ENCODE measurements at regions not wholly inside any gene's neighbourhood (a gene's known extent, or its start where the extent isn't known, plus 50 kb on each side); places are given as distances from the start of the nearest gene placed in this dataset.
A peak's percentile ranks its signal among the peaks of the same experiment; 100 is the strongest.

DNA sequence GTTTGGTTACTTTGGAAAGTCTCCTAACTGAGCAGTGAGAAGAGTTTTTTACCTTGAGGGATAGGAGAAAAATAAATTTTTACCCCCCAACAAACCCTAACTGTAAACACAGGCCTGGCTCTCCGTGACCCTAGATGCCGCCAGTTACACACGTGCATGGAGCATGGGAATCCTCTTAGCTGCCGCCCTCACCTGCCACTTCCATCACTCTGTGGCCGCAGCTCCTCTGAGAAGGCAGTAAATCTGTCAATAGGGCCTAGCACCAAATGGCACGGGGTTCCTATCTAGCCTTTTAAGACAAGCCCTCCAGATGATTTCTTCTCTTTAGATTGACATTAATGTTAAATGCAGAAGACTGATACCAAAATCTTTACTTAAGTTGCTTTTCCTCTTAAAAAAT, 330.3 kb upstream of the FAM241A start:
- POLR2A ChIA-PET = no interaction called here
- H3K4me1 Mint-ChIP-seq = no peaks in the 10 kb centered on the region
- no peak overlapping the region for H3K4me3 Mint-ChIP-seq
- CTCF ChIA-PET = interaction anchor here (0.8 kb wide), 1 partner anchor 1151 kb away, joined by 3 read pairs; no protein-coding TSS in a partner anchor
- H3K9me3 Mint-ChIP-seq (ENCODE audit: low read depth) = peaks cover under 1% of the 10 kb centered on the region
- H3K36me3 Mint-ChIP-seq (ENCODE audit: low read depth) = no peaks in the 10 kb centered on the region
- H3K27me3 Mint-ChIP-seq = no peaks in the 10 kb centered on the region
- DNase-seq (no peak), ATAC-seq (no peak)
- no peak overlapping the region for H3K27ac Mint-ChIP-seq
- intact Hi-C loops (cut with DNase I, micrococcal nuclease) = no loop called here

DNA sequence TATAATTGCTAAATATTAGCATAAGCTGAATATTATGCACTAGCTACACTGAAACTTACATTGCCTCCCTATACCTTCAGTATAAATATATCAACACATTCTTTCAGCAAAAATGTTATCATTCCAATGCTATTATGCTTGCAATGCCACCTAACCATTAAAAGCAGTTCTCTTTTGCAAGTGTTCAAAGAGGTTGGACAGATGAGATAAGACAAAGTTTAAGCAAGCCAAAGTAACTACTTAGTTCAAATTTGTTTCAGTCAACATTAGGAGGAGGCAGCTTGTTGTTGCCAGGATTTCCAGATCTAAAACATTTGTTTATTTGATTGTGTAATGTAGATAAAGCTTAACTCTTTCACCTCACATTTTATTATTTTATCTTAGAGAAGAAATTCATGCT, 323.9 kb upstream of the FAM241A start:
- H3K27ac Mint-ChIP-seq = no peak overlapping the region
- peaks cover 4% of the 10 kb centered on the region for H3K9me3 Mint-ChIP-seq (ENCODE audit: low read depth)
- ChIA-PET POLR2A (no interaction called here), CTCF (no interaction called here)
- no peaks in the 10 kb centered on the region for H3K36me3 Mint-ChIP-seq (ENCODE audit: low read depth)
- DNase-seq (no peak), ATAC-seq (no peak)
- H3K4me1 Mint-ChIP-seq = no peaks in the 10 kb centered on the region
- no peak overlapping the region for H3K4me3 Mint-ChIP-seq
- H3K27me3 Mint-ChIP-seq = no peaks in the 10 kb centered on the region
- intact Hi-C loops (cut with DNase I, micrococcal nuclease) = no loop called here

DNA sequence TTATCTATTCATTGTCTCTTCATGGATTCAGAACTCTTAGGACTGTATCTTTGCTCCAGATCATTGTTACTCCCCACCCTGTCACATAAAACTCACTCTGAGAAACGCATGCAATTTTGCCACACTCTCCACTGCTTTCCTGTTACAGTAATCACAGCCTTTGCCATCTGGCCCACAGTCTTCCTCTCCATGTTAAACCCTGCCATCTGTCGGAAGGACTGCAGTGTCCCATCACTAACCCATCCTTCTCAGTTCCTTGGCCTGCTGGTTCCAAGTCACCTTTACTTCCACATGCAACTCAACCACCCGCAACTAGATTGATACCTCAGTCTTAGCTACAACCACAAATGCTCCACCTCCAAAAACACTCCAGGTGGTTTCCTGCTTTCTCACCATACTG, 308.7 kb upstream of the FAM241A start:
- Mint-ChIP-seq H3K9me3 (ENCODE audit: low read depth) (no peaks in the 10 kb centered on the region), H3K27me3 (no peaks in the 10 kb centered on the region), H3K4me3 (no peak overlapping the region), H3K36me3 (ENCODE audit: low read depth) (no peaks in the 10 kb centered on the region), H3K27ac (no peak overlapping the region), H3K4me1 (no peaks in the 10 kb centered on the region)
- ChIA-PET POLR2A (no interaction called here), CTCF (interaction anchor here (1.5 kb wide), 1 partner anchor 12 kb away, joined by 7 read pairs; no protein-coding TSS in a partner anchor)
- ATAC-seq (no peak), DNase-seq (no peak)
- intact Hi-C loops (cut with DNase I, micrococcal nuclease) = no loop called here

DNA sequence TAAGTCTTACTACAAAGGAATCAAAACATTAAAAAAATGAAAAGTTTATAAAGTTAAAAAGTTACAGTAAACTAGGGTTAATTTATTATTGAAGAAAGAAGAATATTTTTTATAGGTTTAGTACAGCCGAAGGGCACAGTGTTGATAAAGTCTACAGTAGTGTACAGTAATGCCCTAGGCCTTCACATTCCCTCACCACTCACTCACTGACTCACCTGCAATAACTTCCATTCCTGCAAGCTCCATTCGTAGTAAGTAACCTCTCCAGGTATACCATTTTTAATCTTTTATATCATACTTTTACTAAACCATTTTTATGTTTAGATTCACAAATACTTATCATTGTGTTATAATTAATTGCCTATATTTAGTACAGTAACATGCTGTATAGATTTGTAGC, 307.5 kb upstream of the FAM241A start:
- Mint-ChIP-seq H3K4me1 (no peaks in the 10 kb centered on the region), H3K27ac (no peak overlapping the region), H3K36me3 (ENCODE audit: low read depth) (no peaks in the 10 kb centered on the region), H3K4me3 (no peak overlapping the region), H3K27me3 (no peaks in the 10 kb centered on the region), H3K9me3 (ENCODE audit: low read depth) (no peaks in the 10 kb centered on the region)
- ATAC-seq = no peak
- POLR2A ChIA-PET = interaction anchor here (0.6 kb wide), 1 partner anchor 11 kb away, joined by 3 read pairs; no protein-coding TSS in a partner anchor
- DNase-seq = no peak
- intact Hi-C loops (cut with DNase I, micrococcal nuclease) = no loop called here
- CTCF ChIA-PET = interaction anchor here (1.5 kb wide), 1 partner anchor 13 kb away, joined by 7 read pairs; no protein-coding TSS in a partner anchor

DNA sequence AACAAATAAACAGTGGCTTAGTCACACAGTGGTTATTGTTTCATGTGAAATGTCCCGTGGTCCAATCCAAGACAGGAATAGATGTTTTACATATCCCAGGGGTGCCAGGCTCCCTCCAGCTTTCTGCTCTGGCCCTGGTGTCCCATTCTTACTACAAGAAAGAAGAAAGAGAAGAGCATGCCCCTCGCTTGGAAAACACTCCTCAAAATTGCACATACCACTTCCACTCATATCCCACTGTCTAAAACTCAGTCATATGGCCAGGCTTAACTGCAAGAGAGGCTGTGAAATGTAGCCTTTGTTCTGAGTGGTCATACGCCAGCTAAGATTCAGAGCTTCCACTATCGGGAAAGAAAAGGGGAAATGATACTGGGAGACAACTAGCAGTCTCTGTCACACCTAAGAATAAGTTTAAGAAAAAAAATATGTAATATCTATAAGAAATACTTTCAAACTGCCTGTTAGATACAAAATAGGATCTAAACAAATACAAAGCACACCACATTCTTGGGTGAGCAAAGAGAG, 306.8 kb upstream of the FAM241A start:
- Mint-ChIP-seq H3K27me3 (no peaks in the 10 kb centered on the region), H3K36me3 (ENCODE audit: low read depth) (no peaks in the 10 kb centered on the region), H3K27ac (no peak overlapping the region), H3K4me1 (no peaks in the 10 kb centered on the region), H3K4me3 (no peak overlapping the region), H3K9me3 (ENCODE audit: low read depth) (no peaks in the 10 kb centered on the region)
- intact Hi-C loops (cut with DNase I, micrococcal nuclease) = no loop called here
- CTCF ChIA-PET = no interaction called here
- ATAC-seq = no peak
- POLR2A ChIA-PET = no interaction called here
- no peak for DNase-seq

DNA sequence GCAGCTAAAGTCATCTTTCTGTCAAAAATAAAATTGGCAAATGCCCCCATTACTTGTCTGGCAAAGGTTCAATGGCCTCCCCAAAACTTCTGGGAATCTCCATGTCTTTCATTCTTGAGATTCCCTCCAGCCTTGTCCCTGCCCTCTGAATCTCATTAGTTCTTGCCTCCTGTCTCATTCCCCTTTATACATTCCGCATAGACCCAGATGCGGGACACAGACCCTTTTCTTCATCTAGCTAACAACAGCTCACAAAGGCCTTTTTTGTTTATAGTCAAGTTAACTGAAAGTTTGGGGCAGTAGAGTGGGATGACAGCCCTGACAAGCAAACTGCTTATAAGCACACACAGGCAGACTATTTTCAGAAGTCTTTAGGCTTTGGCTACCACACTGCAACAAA, 306.1 kb upstream of the FAM241A start:
- intact Hi-C loops (cut with DNase I, micrococcal nuclease) = no loop called here
- Mint-ChIP-seq H3K4me1 (no peaks in the 10 kb centered on the region), H3K4me3 (no peak overlapping the region), H3K27me3 (no peaks in the 10 kb centered on the region), H3K36me3 (ENCODE audit: low read depth) (no peaks in the 10 kb centered on the region), H3K27ac (no peak overlapping the region), H3K9me3 (ENCODE audit: low read depth) (no peaks in the 10 kb centered on the region)
- no peak for ATAC-seq
- DNase-seq = no peak
- ChIA-PET POLR2A (no interaction called here), CTCF (no interaction called here)

DNA sequence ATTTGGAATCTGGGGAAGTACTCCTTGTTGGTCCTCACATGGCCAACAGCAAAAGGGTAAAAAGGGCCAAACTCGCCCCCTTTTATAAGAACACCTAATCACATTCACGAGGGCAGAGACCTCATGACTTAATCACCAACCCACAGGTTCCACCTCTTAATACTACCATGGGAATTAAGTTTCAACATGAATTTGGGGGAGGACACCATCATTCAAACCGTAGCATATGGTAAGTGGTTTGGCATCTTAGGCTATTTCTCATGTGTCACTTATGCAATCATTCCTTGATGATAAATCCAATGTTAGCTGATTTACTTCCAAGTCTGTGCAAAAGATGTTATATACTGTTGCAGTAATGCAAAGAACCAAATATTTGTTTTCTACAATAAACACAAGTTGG, 302.9 kb upstream of the FAM241A start:
- DNase-seq = no peak
- POLR2A ChIA-PET = no interaction called here
- Mint-ChIP-seq H3K4me1 (no peaks in the 10 kb centered on the region), H3K27ac (no peak overlapping the region), H3K36me3 (ENCODE audit: low read depth) (no peaks in the 10 kb centered on the region), H3K9me3 (ENCODE audit: low read depth) (no peaks in the 10 kb centered on the region), H3K27me3 (no peaks in the 10 kb centered on the region), H3K4me3 (no peak overlapping the region)
- ATAC-seq = no peak
- intact Hi-C loops (cut with DNase I, micrococcal nuclease) = no loop called here
- CTCF ChIA-PET = no interaction called here

DNA sequence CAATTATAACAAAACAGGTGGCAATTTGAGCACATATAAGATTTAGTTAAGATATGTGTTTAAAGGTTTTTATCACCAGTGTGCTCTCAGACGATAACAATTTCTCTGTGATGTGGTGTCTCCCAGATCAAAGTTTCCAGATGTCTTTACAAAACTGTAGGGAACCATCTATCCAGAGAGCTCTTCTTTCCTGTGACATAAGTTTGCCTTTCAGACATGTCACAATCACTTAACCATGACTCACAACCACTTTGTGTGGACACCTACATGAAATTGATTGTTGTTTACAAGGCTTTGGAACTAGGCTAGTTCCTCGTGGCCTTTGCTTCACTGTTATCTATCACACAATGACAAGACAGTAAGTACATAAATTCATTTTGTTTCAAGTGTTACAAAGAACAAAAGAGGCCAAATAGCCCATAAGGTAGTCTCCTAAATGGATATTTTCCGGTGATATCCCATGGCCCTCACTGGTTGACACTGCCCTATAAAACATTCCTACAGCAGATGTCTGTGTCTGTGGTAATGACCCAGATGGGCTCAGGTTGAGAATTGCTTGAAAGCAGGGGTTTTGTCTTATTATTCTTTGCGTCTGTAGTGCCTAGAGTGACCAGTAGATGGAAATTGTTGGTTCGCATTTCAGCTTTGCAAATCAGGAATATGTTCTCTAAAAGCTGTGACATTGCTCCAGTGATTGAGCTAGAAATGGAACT, 297.8 kb upstream of the FAM241A start:
- no peaks in the 10 kb centered on the region for H3K36me3 Mint-ChIP-seq (ENCODE audit: low read depth)
- ChIA-PET CTCF (no interaction called here), POLR2A (no interaction called here)
- no peaks in the 10 kb centered on the region for H3K4me1 Mint-ChIP-seq
- no peaks in the 10 kb centered on the region for H3K9me3 Mint-ChIP-seq (ENCODE audit: low read depth)
- intact Hi-C loops (cut with DNase I, micrococcal nuclease) = no loop called here
- no peaks in the 10 kb centered on the region for H3K27me3 Mint-ChIP-seq
- DNase-seq = no peak
- no peak overlapping the region for H3K27ac Mint-ChIP-seq
- H3K4me3 Mint-ChIP-seq = no peak overlapping the region
- no peak for ATAC-seq

DNA sequence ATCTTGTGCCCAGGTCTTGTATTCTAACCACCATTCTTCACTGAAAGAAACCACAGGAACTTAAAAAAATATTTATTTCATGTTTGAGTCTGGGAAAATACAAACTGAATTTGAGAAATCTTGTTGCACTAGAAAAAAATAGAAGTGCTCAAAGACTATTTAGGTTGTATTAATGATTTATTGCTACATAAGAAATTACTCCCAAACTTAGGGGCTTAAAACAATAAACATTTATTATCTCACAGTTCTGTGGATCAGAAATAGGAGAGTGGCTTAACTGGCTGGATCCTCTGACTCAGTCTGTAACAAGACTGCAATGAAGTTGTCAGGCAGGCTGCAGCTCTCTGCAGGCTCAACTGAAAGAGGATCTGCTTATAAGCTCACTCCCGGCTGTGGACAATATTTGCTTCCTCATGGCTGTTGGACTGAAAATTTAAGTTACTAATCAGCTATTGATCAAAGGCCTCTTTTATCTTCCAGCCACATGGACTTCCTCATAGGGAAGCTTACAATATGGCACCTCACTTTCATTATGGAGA, 295.4 kb upstream of the FAM241A start:
- Mint-ChIP-seq H3K4me1 (no peaks in the 10 kb centered on the region), H3K27me3 (no peaks in the 10 kb centered on the region), H3K4me3 (no peak overlapping the region), H3K36me3 (ENCODE audit: low read depth) (no peaks in the 10 kb centered on the region), H3K9me3 (ENCODE audit: low read depth) (no peaks in the 10 kb centered on the region), H3K27ac (no peak overlapping the region)
- ATAC-seq (no peak), DNase-seq (no peak)
- POLR2A ChIA-PET = no interaction called here
- CTCF ChIA-PET = interaction anchor here (0.7 to 1.3 kb wide), 2 partner anchors 34 to 36 kb away, joined by 3 read pairs; no protein-coding TSS in a partner anchor
- intact Hi-C loops (cut with DNase I, micrococcal nuclease) = loop anchor here in 1 of 2 experiments (5.0 to 10.0 kb wide), 2 partner anchors 208 to 1215 kb away; no protein-coding TSS in a partner anchor

DNA sequence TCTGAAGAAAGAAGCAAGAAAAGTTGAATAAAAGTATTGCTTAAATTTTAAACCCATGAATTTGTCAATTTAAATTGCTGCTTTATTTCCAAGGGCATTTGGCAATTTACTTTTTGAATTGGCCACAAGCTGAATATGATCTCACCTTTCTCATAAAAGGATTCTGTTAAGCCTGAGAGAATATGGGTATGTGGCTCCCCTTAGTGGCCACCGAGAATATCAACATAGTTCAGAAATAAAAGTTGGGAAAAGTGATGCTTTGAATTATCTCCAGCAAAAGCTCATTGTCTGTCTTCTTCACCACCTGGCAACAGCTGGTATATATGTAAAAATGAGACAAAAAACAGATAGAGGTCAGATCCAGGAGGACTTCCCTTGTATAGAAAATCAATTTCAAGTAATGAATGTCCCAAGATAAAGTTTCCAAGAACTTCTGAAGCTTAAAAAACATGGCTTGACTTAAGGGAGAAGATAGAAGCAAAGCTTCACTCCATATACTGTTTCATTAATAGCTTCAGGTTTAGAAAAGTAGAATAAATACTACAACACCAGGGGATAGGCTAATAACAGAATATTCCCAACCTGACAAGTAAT, 290.7 kb upstream of the FAM241A start:
- Mint-ChIP-seq H3K4me3 (no peak overlapping the region), H3K36me3 (ENCODE audit: low read depth) (no peaks in the 10 kb centered on the region), H3K4me1 (no peaks in the 10 kb centered on the region), H3K27me3 (no peaks in the 10 kb centered on the region), H3K9me3 (ENCODE audit: low read depth) (no peaks in the 10 kb centered on the region), H3K27ac (no peak overlapping the region)
- intact Hi-C loops (cut with DNase I, micrococcal nuclease) = loop anchor here (1.0 to 10.0 kb wide), 4 partner anchors 212 to 1222 kb away; no protein-coding TSS in a partner anchor
- ChIA-PET CTCF (interaction anchor here (0.6 to 1.9 kb wide), 9 partner anchors 9 to 1662 kb away, joined by 3 to 5 read pairs (median 3); no protein-coding TSS in a partner anchor), POLR2A (no interaction called here)
- peak; percentile 55 for ATAC-seq
- DNase-seq = peak; percentile 37

DNA sequence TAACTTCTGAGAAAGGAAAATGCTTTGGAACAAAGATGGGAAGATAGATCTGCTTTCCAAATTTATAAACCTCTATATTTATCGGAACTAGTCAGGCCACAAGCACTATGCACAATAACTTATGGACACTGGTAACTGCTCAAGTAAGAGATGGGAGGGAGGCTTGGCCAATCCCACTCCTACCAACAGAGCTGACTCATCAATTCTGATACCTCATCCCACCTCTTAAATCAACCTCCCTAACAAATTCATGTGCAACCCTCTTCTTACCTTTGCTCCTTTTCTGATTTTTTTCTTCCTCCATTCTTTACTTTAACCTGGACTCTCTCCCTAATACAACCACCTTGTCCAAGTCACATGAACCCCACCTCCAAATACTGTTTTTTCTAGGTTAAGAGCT, 289.9 kb upstream of the FAM241A start:
- ChIA-PET CTCF (interaction anchor here (0.6 to 1.9 kb wide), 7 partner anchors 9 to 1337 kb away, joined by 3 to 5 read pairs (median 3); no protein-coding TSS in a partner anchor), POLR2A (no interaction called here)

DNA sequence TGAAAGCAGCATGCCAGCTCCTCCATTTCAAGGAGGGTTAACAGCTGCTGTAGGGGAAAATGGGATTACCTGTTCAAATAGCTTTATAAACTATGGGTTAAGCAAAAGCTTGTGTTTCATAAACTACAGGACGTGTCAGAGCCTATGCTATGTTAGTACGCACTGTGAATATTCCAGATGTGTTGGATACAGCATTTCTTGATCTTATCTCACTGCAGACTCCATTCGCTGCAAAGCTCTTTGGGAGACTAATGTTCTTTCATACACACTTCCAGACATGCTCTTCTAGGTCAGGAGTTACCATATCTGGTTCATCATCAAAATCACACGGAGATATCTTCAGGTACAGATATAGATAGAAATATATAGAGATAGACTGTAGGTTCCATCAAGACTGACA, 281.2 kb upstream of the FAM241A start:
- no peak overlapping the region for H3K27ac Mint-ChIP-seq
- H3K4me3 Mint-ChIP-seq = no peak overlapping the region
- CTCF ChIA-PET = no interaction called here
- no peaks in the 10 kb centered on the region for H3K9me3 Mint-ChIP-seq (ENCODE audit: low read depth)
- no peak for DNase-seq
- peaks cover 2% of the 10 kb centered on the region for H3K27me3 Mint-ChIP-seq
- intact Hi-C loops (cut with DNase I, micrococcal nuclease) = no loop called here
- no peak for ATAC-seq
- H3K36me3 Mint-ChIP-seq (ENCODE audit: low read depth) = no peaks in the 10 kb centered on the region
- POLR2A ChIA-PET = no interaction called here
- no peaks in the 10 kb centered on the region for H3K4me1 Mint-ChIP-seq

More for the DNA sequence above, 289.9 kb upstream of the FAM241A start:
- ATAC-seq = no peak
- H3K4me3 Mint-ChIP-seq = no peak overlapping the region
- no peaks in the 10 kb centered on the region for H3K27me3 Mint-ChIP-seq
- no peaks in the 10 kb centered on the region for H3K36me3 Mint-ChIP-seq (ENCODE audit: low read depth)
- H3K9me3 Mint-ChIP-seq (ENCODE audit: low read depth) = no peaks in the 10 kb centered on the region
- no peak for DNase-seq
- intact Hi-C loops (cut with DNase I, micrococcal nuclease) = loop anchor here (2.0 to 10.0 kb wide), 2 partner anchors 1221 to 1223 kb away; no protein-coding TSS in a partner anchor
- no peak overlapping the region for H3K27ac Mint-ChIP-seq
- no peaks in the 10 kb centered on the region for H3K4me1 Mint-ChIP-seq
